HG03135 (cell line): ENCODE measurements at regions not wholly inside any gene's neighbourhood (a gene's known extent, or its start where the extent isn't known, plus 50 kb on each side); places are given as distances from the start of the nearest gene placed in this dataset.

Experiments
- ATAC-seq: cut with Tn5 transposase; IDR thresholded peaks from one replicate; pipeline ENCODE4 v1.9.1; 2021; ENCODE audit warnings: mild to moderate bottlenecking, moderate library complexity; ENCODE audit not compliant: unreplicated experiment

GRCh38 chr6:118761645-118762044 is 110.3 kb upstream of the CEP85L start:
- no peak for ATAC-seq

- ATAC-seq: no peak
Measured at GRCh38 chr6:118758946-118759345, 107.6 kb upstream of the CEP85L start.

- ATAC-seq: no peak
Measured at GRCh38 chr6:118755941-118756646, 104.7 kb upstream of the CEP85L start.

GRCh38 chr6:118752803-118753202 is 101.4 kb upstream of the CEP85L start:
- ATAC-seq: no peak

GRCh38 chr6:118751072-118751471 is 99.7 kb upstream of the CEP85L start:
- no peak for ATAC-seq

- ATAC-seq: no peak
Measured at GRCh38 chr6:118750143-118750542, 98.8 kb upstream of the CEP85L start.

GRCh38 chr6:118748311-118749062 is 97.1 kb upstream of the CEP85L start:
- ATAC-seq: no peak

GRCh38 chr6:118746825-118747174 is 95.4 kb upstream of the CEP85L start:
- no peak for ATAC-seq

GRCh38 chr6:118746145-118746824 is 94.9 kb upstream of the CEP85L start:
- ATAC-seq: no peak

GRCh38 chr6:118745156-118745555 is 93.8 kb upstream of the CEP85L start:
- no peak for ATAC-seq

- no peak for ATAC-seq
Measured at GRCh38 chr6:118744261-118744941, 93.0 kb upstream of the CEP85L start.

GRCh38 chr6:118743746-118744145 is 92.4 kb upstream of the CEP85L start:
- ATAC-seq: no peak

- ATAC-seq: no peak
Measured at GRCh38 chr6:118740372-118740771, 89.0 kb upstream of the CEP85L start.

GRCh38 chr6:118739696-118740353 is 88.4 kb upstream of the CEP85L start:
- ATAC-seq: no peak

- ATAC-seq: no peak
Measured at GRCh38 chr6:118736440-118736839, 85.0 kb upstream of the CEP85L start.

GRCh38 chr6:118735320-118735719 is 83.9 kb upstream of the CEP85L start:
- no peak for ATAC-seq

- no peak for ATAC-seq
Measured at GRCh38 chr6:118725944-118726343, 74.6 kb upstream of the CEP85L start.

GRCh38 chr6:118724211-118724610 is 72.8 kb upstream of the CEP85L start:
- ATAC-seq: peak; percentile 91

GRCh38 chr6:118722829-118723813 is 71.7 kb upstream of the CEP85L start:
- no peak for ATAC-seq

- no peak for ATAC-seq
Measured at GRCh38 chr6:118720125-118720473, 68.7 kb upstream of the CEP85L start.
